ENCODE measurements at regions not wholly inside any gene's neighbourhood (a gene's known extent, or its start where the extent isn't known, plus 50 kb on each side); places are given as distances from the start of the nearest gene placed in this dataset.

- TF ChIP-seq CTCF (conservative IDR thresholded peaks at IDR 0.05; ENCODE audit: low read depth, low read length) (no peak), EZH2 (IDR thresholded peaks at IDR 0.05; ENCODE audit: borderline replicate concordance, low read depth, low read length, poor library complexity, severe bottlenecking) (no peak)
- Histone ChIP-seq H3K9me3 (ENCODE audit: low read depth, low read length, poor library complexity, severe bottlenecking) (no peaks in the 10 kb centered on the region), H3K27ac (ENCODE audit: low read depth, low read length, poor library complexity, severe bottlenecking) (no peak overlapping the region), H3K36me3 (ENCODE audit: insufficient read depth, low read length, poor library complexity, severe bottlenecking) (no peaks in the 10 kb centered on the region), H3K4me1 (ENCODE audit: insufficient read depth, low read length, poor library complexity, severe bottlenecking) (no peaks in the 10 kb centered on the region), H3K27me3 (replicated peaks; ENCODE audit: insufficient read depth, low read depth, low read length, poor library complexity) (no peaks in the 10 kb centered on the region), H3K4me3 (ENCODE audit: low read depth, low read length, poor library complexity, severe bottlenecking) (no peak overlapping the region)
- intact Hi-C loops (cut with micrococcal nuclease; ENCODE audit: unreplicated experiment): no loop called here
- DNase-seq (ENCODE audit: low spot score): no peak
- no TSS peak for BruUV-seq (replicated peaks)
- ChIA-PET CTCF (no interaction called here), POLR2A (ENCODE audit: low non-redundant PET) (no interaction called here)
Measured at GRCh38 chr11:90531001-90531400, 308.2 kb upstream of the CHORDC1 start.

- TF ChIP-seq CTCF (conservative IDR thresholded peaks at IDR 0.05; ENCODE audit: low read depth, low read length) (no peak), EZH2 (IDR thresholded peaks at IDR 0.05; ENCODE audit: borderline replicate concordance, low read depth, low read length, poor library complexity, severe bottlenecking) (no peak)
- CTCF ChIA-PET: no interaction called here
- Histone ChIP-seq H3K27ac (ENCODE audit: low read depth, low read length, poor library complexity, severe bottlenecking) (no peak overlapping the region), H3K4me3 (ENCODE audit: low read depth, low read length, poor library complexity, severe bottlenecking) (no peak overlapping the region), H3K27me3 (replicated peaks; ENCODE audit: insufficient read depth, low read depth, low read length, poor library complexity) (no peaks in the 10 kb centered on the region), H3K4me1 (ENCODE audit: insufficient read depth, low read length, poor library complexity, severe bottlenecking) (no peaks in the 10 kb centered on the region), H3K36me3 (ENCODE audit: insufficient read depth, low read length, poor library complexity, severe bottlenecking) (no peaks in the 10 kb centered on the region), H3K9me3 (ENCODE audit: low read depth, low read length, poor library complexity, severe bottlenecking) (no peaks in the 10 kb centered on the region)
- POLR2A ChIA-PET (ENCODE audit: low non-redundant PET): interaction anchor here (0.7 kb wide), 1 partner anchor 148 kb away, joined by 3 read pairs; no protein-coding TSS in a partner anchor
- BruUV-seq (replicated peaks): no TSS peak
- DNase-seq (ENCODE audit: low spot score): no peak
- intact Hi-C loops (cut with micrococcal nuclease; ENCODE audit: unreplicated experiment): no loop called here
Measured at GRCh38 chr11:90525962-90526361, 303.1 kb upstream of the CHORDC1 start.

- Histone ChIP-seq H3K4me1 (ENCODE audit: insufficient read depth, low read length, poor library complexity, severe bottlenecking) (peaks cover 8% of the 10 kb centered on the region), H3K36me3 (ENCODE audit: insufficient read depth, low read length, poor library complexity, severe bottlenecking) (no peaks in the 10 kb centered on the region), H3K9me3 (ENCODE audit: low read depth, low read length, poor library complexity, severe bottlenecking) (no peaks in the 10 kb centered on the region), H3K4me3 (ENCODE audit: low read depth, low read length, poor library complexity, severe bottlenecking) (no peak overlapping the region), H3K27me3 (replicated peaks; ENCODE audit: insufficient read depth, low read depth, low read length, poor library complexity) (no peaks in the 10 kb centered on the region), H3K27ac (ENCODE audit: low read depth, low read length, poor library complexity, severe bottlenecking) (no peak overlapping the region)
- TF ChIP-seq CTCF (conservative IDR thresholded peaks at IDR 0.05; ENCODE audit: low read depth, low read length): no peak
- TF ChIP-seq EZH2 (IDR thresholded peaks at IDR 0.05; ENCODE audit: borderline replicate concordance, low read depth, low read length, poor library complexity, severe bottlenecking): no peak
- ChIA-PET POLR2A (ENCODE audit: low non-redundant PET) (no interaction called here), CTCF (no interaction called here)
- no peak for DNase-seq (ENCODE audit: low spot score)
- intact Hi-C loops (cut with micrococcal nuclease; ENCODE audit: unreplicated experiment): no loop called here
- no TSS peak for BruUV-seq (replicated peaks)
Measured at GRCh38 chr11:90512846-90513245, 290.0 kb upstream of the CHORDC1 start.
